Activated CD4-positive, alpha-beta T cell treated with anti-CD3 and anti-CD28 coated beads, Interleukin-2, amount 50 U/mL, for 4 hours (primary cell): ENCODE measurements at regions not wholly inside any gene's neighbourhood (a gene's known extent, or its start where the extent isn't known, plus 50 kb on each side); places are given as distances from the start of the nearest gene placed in this dataset.

ENCODE experiments used
- DNase-seq, 2 experiments: peaks; one replicate each; pipeline ENCODE4 v3.0.0-alpha.2; 2020

DNA sequence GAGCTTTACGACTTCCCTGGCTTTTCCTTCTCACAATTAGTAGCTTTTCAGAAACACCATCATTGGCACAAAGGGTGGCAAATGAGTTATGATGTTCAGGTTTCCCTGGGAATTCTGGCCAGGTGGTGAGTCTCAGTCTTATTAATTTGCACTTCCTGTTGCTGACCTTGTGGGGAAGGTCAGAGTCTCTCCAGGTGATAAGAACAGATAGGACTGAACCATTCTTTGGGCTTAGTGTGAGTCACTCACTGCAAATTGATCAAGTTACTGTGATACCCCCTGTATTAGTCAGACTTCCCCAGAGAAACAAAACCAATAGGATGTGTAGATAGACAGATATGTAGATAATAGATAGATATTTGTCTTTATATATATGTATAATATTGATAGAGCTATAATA is 53.8 kb upstream of the RANBP3L start:
- no peak for DNase-seq

- DNase-seq, result no peak
Measured at GRCh38 chr5:36356915-36357314, 55.2 kb upstream of the RANBP3L start.

- no peak for DNase-seq
Measured at GRCh38 chr5:36357391-36357975, 55.8 kb upstream of the RANBP3L start.

- no peak for DNase-seq
Measured at GRCh38 chr5:36359267-36359666, 57.6 kb upstream of the RANBP3L start.

- DNase-seq, result no peak
Measured at GRCh38 chr5:36360307-36360706, 58.6 kb upstream of the RANBP3L start.

DNA sequence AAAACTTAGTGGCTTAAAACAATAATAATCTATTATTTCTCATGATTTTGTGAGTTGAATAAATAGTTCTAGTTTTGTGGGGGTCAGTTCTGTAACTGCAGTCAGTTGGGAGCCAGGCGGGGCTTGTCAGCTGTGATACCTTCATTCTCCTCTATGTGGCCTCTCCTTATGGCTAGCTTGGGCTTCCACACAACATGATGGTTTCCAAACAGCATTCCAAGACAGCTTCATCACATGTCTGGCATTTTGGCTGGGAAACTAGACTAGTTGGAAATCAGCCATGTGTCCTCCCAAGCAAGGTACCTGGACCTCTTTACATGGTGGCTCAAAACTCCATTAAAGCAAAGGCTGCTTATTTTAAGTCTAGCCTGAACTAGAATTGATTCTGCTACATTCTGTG is 61.4 kb upstream of the RANBP3L start:
- no peak for DNase-seq

DNA sequence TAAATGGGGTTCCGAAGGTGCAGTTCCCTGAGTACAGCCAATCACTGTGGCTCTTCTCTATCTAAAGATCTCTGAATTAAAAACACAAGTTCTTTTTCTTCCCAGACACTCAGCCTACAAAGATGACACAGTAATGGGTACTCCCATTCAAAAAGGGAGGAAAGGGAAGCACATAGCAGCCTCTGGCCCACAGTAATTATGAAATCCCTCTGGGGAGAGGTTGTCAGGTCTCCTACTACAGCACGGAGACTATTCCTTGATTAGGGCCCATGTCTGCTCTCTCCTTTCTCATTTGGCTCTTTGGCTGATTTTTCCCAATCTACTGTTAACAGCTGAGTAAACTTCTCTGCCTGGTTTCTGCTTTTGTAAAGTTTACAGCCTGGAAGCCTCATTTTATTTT is 62.0 kb upstream of the RANBP3L start:
- no peak for DNase-seq

- no peak for DNase-seq
Measured at GRCh38 chr5:36364473-36364872, 62.8 kb upstream of the RANBP3L start.

GRCh38 chr5:36365896-36366295 is 64.2 kb upstream of the RANBP3L start:
- no peak for DNase-seq

DNA sequence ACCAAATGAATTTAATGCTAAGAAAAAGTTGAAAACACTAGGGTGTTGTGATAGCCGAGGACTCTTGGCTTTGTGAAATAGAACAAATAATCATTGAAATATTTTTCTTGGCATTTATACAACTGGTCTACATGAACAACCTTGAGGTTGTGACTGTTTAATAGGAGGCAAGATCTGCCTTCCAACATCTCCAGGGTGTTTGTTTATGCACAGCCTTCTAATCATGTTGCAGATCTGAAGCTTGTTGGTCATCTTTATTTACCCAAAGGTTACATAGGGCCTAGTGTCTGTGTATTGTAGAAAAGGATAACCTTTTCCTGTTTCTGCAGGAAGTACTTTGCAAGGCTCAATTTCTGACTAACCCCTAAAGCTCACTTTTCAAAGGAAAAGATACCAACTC is 65.2 kb upstream of the RANBP3L start:
- no peak for DNase-seq

DNA sequence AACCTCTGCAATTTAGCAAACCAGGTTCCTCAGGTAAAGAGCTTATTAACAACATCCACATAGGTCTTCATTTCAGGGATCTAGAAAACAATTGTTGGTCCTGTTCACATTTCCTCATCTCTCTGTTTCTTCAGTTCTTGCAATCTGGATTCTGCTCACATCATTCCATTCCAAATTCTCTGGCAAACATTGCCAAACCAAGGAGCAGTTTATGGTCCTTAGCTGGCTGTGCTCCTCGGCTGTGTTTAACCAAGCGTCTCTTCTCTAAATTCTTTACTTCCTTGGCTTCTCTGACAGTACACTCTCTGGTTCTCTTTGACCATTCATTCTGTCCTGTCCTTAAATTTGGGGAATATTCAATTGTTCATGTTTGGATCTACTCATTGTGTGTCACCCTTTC is 65.8 kb upstream of the RANBP3L start:
- no peak for DNase-seq

DNA sequence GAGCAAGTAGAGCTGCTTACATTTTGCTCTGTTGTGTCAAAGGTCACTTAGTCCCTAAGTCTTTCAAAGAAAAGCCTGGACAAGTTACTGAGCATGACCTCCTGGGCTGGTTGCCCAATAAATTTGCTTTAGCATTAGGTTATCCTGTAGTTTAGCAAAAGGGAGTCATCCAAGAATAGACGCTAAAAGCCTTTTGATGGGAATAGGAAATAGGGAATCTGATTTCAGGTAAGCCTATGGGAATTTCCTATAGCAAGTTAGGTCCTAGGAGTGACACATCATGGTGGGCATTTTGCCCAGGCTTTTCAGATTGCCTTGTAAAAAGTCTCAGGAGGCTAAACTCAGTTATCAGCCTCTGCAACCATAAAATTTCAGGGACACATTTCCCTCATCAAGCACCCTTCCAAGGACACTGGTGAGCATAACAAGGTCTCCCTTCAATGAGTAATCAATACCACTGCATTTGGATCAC is 67.6 kb upstream of the RANBP3L start:
- no peak for DNase-seq

- DNase-seq, result no peak
Measured at GRCh38 chr5:36370073-36370472, 68.4 kb upstream of the RANBP3L start.

DNA sequence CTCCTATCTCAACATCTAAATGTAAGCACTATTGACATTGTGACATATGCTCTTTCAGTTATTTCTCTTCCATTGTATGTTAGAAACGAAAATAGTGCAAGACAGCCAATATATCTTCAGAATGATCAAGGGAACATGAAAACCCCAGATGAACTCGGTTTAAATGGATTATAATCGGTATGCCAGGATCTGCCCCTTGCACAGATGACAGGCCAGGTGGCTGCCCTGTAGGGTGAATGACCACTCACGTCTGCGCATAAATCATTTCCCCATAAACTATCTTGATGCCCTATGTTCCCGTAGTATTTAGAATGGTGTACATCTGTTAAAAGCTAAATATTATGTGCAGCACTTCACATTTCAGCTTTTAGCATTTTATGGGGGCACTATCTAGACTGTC is 69.7 kb upstream of the RANBP3L start:
- no peak for DNase-seq

DNA sequence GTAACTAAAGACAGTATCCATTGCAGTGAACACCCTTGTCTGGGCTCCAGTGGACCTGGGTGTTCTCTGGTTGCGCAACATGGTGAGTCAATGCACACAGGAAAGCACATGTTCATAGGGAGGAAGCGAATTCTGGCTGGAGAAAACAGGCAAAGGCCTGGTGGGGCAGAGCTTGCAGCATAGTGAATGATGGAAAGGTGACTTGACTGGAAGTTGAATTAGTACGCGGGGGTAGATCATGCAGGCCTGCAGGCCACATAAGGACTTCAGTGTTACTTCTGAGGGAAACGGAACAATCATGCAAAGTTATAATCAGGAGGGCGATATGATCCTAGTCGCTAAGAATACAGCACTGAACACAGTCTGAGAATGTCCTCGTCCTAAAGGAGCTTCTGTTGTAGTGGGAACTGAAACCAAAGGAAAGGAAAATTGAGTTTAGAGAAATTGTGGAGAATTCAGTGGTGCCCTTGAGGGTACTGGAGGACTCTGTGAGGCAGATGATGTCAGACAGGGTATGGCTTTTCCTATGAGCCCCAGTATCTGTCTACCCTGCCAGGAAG is 71.9 kb upstream of the RANBP3L start:
- no peak for DNase-seq

DNA sequence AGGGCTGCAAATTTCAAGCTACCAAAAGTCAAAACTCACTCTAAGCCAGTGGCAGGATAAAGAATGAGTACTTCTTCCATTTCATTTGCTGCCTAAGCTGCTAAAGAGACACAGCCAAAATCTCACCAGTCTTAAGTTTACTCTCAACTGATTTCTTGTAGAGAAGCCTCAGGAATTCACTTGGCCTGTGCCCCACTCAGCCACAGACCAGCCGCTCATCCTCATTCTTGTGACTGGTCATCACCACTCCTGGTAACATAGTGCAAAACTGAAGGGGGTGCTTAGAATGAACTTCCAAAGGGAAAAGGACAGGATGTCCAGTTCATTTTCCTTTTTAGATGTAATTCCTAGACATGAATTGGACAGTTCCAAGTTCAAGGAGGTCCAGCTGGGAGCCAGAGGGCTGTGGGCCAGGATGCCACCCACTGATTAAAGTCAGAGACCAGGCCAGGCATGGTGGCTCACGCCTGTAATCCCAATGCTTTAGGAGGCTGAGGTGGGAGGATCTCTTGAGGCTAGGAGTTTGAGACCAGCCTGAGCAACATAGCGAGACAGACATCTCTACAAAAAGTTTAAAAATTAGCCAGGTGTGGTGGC is 72.7 kb upstream of the RANBP3L start:
- no peak for DNase-seq

DNA sequence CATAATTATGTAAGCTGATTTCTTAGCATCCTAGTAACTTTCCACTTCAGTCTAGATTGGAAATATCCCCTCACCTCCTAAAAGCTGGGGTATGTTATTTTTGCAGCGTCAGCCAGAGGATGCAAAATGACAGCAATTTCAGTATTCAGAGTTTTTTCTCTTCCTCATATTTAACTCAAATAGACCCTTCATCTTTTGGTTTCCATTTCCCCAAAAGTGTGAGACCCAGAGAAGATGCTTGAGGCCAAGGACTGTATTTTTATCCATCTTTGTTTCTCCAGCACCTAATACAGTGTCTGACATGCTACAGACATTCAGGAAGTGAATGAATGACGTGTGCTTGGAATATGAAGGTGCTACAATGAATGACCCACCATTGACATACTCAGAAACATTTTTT is 75.5 kb upstream of the RANBP3L start:
- no peak for DNase-seq

- DNase-seq, result no peak
Measured at GRCh38 chr5:36378551-36378950, 76.8 kb upstream of the RANBP3L start.

GRCh38 chr5:36382890-36383289 is 81.2 kb upstream of the RANBP3L start:
- DNase-seq, result no peak

DNA sequence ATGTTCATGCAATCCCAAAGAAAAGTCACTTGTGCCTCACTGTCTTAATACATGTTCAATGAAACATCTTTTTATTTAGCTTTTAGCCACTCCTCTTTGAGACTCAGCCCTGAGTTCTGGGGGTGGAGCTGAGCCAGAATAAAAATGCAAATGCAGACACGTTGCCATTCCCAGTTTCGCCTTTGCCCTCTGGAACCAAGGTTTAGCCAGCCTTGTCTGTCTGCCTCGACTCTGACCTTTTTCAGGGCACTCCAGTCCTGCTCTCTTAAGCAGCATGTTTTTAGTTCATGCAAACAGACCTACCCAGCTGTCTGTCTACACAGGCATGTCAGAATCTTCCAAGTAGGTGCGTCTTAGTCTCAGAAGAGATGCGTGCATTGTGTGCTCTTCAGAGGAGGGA is 82.2 kb upstream of the RANBP3L start:
- DNase-seq, result no peak

- no peak for DNase-seq
Measured at GRCh38 chr5:36384845-36385244, 83.1 kb upstream of the RANBP3L start.

DNA sequence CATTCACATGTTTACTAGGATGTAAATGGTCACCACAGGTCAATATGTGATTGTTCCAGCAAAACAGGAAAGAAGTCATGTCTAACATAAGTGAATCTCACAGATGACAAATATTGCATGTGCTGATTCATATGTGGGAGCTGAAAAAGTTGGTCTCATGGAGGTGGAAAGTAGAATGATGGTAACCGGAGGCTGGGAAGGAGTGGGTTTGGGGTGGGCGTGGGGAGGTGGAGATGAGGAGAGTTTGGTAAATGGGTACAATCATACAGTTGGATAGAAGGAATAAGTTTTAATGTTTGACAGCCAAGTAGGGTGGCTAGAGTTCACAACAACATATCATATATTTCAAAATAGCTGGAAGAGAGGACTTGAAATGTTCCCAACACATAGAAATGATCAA is 83.8 kb upstream of the RANBP3L start:
- no peak for DNase-seq

- no peak for DNase-seq
Measured at GRCh38 chr5:36388288-36388687, 86.6 kb upstream of the RANBP3L start.

DNA sequence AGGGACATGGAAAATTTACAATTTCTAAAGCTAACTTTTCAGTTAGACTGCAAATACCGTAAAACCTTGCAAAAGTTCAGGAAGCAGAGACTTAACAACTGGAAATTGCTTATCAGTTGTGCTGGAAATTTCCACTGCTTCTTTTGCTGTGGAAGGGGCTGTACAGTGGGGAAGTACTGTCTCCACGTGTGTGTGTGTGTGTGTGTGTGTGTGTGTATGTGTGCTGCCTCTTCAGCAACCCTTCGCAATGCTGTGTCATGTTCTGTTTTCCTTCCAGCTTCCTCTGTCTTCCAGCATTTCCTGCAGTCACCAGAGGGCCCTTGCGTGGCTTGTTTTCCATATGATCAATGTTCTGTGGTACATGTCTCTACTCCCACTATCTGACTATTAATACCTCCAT is 87.5 kb upstream of the RANBP3L start:
- no peak for DNase-seq

DNA sequence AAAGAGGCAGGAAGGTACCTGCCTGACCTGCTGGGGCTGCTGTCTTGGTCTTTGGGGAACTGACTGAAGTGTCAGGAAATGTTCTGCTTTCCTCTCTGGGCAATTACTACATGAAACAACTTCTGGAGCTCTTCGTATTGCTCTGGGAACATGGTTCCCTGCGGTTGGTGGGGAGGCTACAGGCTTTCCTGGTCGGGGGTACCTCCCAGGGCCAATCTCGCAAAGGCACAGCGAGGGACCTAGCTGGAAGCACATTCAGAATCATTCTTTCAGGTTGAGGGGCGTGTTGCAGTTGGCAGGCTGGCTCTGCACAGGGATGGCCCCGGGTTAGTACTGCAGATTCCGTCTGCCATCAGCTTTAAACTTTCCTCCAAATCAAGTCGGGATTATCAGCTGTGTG is 88.9 kb upstream of the RANBP3L start:
- DNase-seq, result no peak
